Thyroid gland (tissue), 4 donors: ENCODE measurements at regions not wholly inside any gene's neighbourhood (a gene's known extent, or its start where the extent isn't known, plus 50 kb on each side); places are given as distances from the start of the nearest gene placed in this dataset.

Source experiments
- CTCF ChIP-seq, 6 experiments: fragments of 200-600 bp in 3 of 6; fragments of 450-650 bp in 3 of 6; sonication (generic) in 3 of 6; IDR thresholded peaks; one replicate each; pipeline ENCODE4 v1.5.1; 2016 to 2019; ENCODE audit warnings: antibody characterized with exemption in 6 of 6, mild to moderate bottlenecking in 2 of 6, inconsistent platforms in 1 of 6, moderate library complexity in 1 of 6
- POLR2A ChIP-seq, 2 donors: fragments of 450-650 bp; IDR thresholded peaks; one replicate each; pipeline ENCODE4 v1.6.1; 2017; ENCODE audit warnings: antibody characterized with exemption in 2 of 2, mild to moderate bottlenecking in 2 of 2, moderate library complexity in 1 of 2

- TF ChIP-seq CTCF (IDR thresholded peaks at IDR 0.05) (no peak), POLR2A (IDR thresholded peaks at IDR 0.05) (no peak)
These were observed 67.8 kb downstream of the SHANK2 start for GRCh38 chr11:71184421-71185210.
